NCI-H1105 (cell line): ENCODE measurements at regions not wholly inside any gene's neighbourhood (a gene's known extent, or its start where the extent isn't known, plus 50 kb on each side); places are given as distances from the start of the nearest gene placed in this dataset.

Source experiments
- DNase-seq: peaks from one replicate; lab custom pipeline; 2025; lab: John Stamatoyannopoulos, UW

GRCh38 chr4:4772534-4772933, 86.9 kb upstream of the MSX1 start:
- no peak for DNase-seq

- DNase-seq = no peak
Measured at GRCh38 chr4:4771160-4771559, 88.3 kb upstream of the MSX1 start.

GRCh38 chr4:4770610-4771009, 88.9 kb upstream of the MSX1 start:
- DNase-seq = no peak

GRCh38 chr4:4766564-4766963, 92.9 kb upstream of the MSX1 start:
- DNase-seq = no peak

GRCh38 chr4:4765811-4766210, 93.7 kb upstream of the MSX1 start:
- no peak for DNase-seq

- no peak for DNase-seq
Measured at GRCh38 chr4:4764558-4764905, 94.9 kb upstream of the MSX1 start.

- no peak for DNase-seq
Measured at GRCh38 chr4:4763822-4764557, 95.5 kb upstream of the MSX1 start.

GRCh38 chr4:4762909-4763821, 96.3 kb upstream of the MSX1 start:
- DNase-seq = no peak

GRCh38 chr4:4762300-4762699, 97.2 kb upstream of the MSX1 start:
- DNase-seq = no peak

- no peak for DNase-seq
Measured at GRCh38 chr4:4761128-4761982, 98.1 kb upstream of the MSX1 start.

GRCh38 chr4:4759883-4760282, 99.6 kb upstream of the MSX1 start:
- no peak for DNase-seq

- no peak for DNase-seq
Measured at GRCh38 chr4:4759232-4759631, 100.2 kb upstream of the MSX1 start.

GRCh38 chr4:4758681-4759080, 100.8 kb upstream of the MSX1 start:
- DNase-seq = no peak

- no peak for DNase-seq
Measured at GRCh38 chr4:4755306-4755705, 104.2 kb upstream of the MSX1 start.

GRCh38 chr4:4754641-4755040, 104.8 kb upstream of the MSX1 start:
- no peak for DNase-seq

GRCh38 chr4:4753643-4754042, 105.8 kb upstream of the MSX1 start:
- no peak for DNase-seq

- DNase-seq = no peak
Measured at GRCh38 chr4:4752576-4753401, 106.7 kb upstream of the MSX1 start.

- no peak for DNase-seq
Measured at GRCh38 chr4:4752025-4752424, 107.4 kb upstream of the MSX1 start.

- DNase-seq = no peak
Measured at GRCh38 chr4:4750187-4750586, 109.3 kb upstream of the MSX1 start.

GRCh38 chr4:4749137-4749536, 110.3 kb upstream of the MSX1 start:
- DNase-seq = no peak

GRCh38 chr4:4746444-4746843, 113.0 kb upstream of the MSX1 start:
- no peak for DNase-seq

- DNase-seq = no peak
Measured at GRCh38 chr4:4740071-4740470, 119.4 kb upstream of the MSX1 start.
